HuH-7 (cell line): ENCODE measurements at regions not wholly inside any gene's neighbourhood (a gene's known extent, or its start where the extent isn't known, plus 50 kb on each side); places are given as distances from the start of the nearest gene placed in this dataset.
A peak's percentile ranks its signal among the peaks of the same experiment; 100 is the strongest.
"Not testable (repeated sequence)": the region's sequence is repeated elsewhere in the genome, so short reads cannot be mapped to it uniquely, and the experiment has no call there.

Experiments
- DNase-seq: peaks from one replicate; pipeline ENCODE4 v3.0.0; 2011; ENCODE audit warnings: low spot score

GRCh38 chr10:117457932-117458331, 82.7 kb upstream of the PDZD8 start:
- DNase-seq, result no peak

- DNase-seq, result no peak
These were observed 82.0 kb upstream of the PDZD8 start for GRCh38 chr10:117457071-117457810.

DNA sequence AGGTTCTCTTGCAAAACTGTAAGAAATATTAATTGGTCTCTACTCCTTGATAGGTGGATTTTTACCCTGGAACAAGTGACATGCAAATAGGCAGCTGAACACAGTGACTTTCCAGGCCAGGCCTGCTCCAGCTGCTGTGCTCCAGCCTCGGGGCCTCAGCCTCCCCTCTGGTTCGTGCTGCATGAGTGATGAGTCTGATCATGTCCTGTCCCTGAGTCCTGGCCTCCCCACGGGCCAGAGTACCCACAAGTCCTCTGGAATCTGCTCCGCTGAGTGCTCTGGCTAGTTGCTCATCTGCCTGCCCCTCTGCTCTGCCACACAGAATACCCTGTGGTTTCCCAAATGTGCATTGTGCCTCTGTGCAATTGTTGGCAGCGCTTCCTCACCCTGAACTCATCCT, 80.1 kb upstream of the PDZD8 start:
- DNase-seq, result no peak

DNA sequence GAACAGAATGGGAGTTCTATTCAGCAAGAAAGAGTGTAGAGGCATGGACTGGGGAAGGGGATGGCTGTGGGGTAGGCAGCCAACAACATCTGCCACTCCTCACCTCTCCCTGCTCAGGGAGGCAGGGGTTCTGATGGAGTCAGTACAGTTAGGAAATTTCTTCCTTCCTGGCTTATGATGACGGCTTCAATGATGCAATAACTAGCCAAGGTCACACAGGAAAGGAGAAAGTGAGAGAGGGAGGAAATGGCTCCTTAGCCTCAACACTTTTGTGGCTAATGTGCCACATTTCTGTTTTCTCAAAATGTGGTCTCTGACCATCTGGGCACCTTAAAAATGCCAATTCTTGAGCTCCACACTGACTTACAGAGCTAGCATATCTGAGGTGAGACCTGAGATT, 79.3 kb upstream of the PDZD8 start:
- no peak for DNase-seq

DNA sequence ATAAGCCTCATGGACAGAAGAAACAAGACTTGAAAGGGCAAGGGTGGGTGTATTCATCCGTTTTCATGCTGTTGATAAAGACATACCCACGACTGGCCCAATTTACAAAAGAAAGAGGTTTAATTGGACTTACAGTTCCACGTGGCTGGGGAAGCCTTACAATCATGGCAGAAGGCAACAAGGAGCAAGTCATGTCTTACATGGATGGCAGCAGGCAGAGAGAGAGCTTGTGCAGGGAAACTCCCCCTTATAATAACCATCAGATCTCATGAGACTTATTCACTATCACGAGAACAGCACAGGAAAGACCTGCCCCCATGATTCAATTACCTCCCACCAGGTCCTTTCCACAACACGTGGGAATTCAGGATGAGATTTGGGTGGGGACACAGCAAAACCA, 78.2 kb upstream of the PDZD8 start:
- DNase-seq, result not testable (repeated sequence)

DNA sequence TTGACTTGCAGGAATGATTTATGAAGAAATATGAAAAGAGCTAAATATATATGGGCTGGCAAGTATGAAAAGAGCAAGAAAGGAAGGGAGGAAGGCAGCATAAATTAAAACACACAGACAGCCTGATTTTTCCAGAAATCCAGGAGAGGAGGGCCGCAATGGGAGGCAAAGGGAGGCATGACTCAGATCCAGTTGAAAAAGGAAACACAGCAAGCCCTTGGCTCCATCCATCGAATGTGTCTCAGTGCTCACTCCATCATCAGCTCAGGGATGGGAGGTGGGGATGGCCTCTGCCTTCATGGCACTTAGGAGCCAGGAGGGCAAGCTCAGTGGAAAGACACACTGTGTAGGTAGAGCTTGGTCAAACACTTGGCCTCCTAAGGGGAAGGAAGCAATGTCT, 75.7 kb upstream of the PDZD8 start:
- no peak for DNase-seq

DNA sequence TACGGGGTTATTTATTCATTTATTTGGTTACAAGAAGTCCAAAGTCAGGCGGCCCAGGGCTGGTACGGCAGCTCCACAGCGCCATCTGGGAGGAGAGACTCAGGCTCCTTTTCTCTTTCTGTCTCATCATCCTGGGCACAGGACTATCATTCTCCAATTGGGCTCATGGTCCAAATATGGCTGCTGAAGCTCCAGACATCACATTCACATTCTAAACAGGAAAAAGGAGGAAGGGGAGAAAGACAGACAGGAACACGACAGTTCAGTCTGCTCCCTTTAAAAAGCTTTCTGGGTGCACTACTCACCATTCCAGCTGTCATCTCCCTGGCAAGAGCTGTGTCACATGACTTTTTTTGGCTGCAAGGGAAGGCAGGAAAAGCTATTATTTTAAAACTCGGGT, 74.4 kb upstream of the PDZD8 start:
- DNase-seq, result peak; percentile 59

DNA sequence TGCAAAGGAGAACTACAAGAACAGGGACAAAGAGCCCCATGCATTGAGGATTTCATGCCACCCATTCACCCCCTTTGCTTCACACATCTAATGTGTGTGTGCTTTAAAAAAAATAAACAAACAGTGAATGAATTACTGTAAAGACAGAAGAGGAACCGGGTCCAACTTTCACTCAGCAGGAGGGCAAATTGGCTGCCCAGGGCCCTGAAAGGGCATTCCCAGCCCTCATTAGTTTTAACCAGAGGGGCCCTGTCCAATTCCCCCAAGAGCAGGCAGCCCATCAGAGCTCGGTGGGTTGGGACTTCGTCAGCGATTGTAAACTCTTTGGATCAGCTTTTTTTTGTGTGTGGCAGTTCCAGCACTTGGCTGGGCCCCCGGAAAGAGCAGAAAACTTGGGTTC, 73.6 kb upstream of the PDZD8 start:
- no peak for DNase-seq

DNA sequence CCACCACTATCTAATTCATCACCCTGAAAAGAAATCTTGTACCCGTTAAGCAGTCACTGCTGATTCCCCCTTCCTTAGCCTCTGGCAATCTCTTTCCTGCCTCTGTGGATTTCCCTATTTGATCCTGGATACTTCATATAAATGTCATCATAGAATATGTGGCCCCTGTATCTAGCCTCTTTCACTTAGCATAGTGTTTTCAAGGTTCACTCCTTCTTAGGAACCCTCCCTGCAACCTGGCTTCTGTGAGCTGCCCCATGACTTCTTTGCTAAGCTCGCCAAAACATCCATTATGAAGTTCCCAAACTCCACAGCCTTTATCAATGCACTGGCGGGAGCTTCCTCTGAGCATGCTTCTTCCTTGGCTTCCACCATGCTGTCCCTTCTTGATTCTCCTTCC, 70.8 kb upstream of the PDZD8 start:
- no peak for DNase-seq

DNA sequence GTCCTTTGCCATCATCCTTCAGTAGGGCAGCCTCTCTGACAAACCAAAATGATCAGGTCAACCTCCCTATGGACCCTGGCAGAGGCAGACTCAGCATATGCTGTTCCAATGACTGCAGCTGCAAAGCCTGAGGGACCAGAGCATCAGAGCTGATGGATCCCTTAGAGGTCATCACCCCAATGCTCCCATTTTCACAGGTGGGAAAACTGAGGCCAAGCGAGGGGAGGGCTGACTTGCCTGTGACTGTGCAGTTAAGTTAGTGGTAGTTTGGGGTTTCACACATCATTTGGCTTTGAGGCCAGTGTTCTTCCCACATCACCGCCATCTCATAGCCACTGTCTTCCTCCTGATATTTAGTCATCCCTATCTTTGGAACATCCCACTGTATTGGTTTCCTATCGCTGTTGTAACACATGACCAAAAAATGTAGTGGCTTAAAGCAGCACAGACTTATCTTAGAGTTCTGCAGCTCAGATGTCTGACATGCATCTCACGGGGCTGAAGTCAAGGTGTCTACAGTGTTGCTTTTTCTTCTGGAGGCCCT, 69.3 kb upstream of the PDZD8 start:
- DNase-seq, result no peak

- no peak for DNase-seq
These were observed 68.4 kb upstream of the PDZD8 start for GRCh38 chr10:117443686-117444041.

DNA sequence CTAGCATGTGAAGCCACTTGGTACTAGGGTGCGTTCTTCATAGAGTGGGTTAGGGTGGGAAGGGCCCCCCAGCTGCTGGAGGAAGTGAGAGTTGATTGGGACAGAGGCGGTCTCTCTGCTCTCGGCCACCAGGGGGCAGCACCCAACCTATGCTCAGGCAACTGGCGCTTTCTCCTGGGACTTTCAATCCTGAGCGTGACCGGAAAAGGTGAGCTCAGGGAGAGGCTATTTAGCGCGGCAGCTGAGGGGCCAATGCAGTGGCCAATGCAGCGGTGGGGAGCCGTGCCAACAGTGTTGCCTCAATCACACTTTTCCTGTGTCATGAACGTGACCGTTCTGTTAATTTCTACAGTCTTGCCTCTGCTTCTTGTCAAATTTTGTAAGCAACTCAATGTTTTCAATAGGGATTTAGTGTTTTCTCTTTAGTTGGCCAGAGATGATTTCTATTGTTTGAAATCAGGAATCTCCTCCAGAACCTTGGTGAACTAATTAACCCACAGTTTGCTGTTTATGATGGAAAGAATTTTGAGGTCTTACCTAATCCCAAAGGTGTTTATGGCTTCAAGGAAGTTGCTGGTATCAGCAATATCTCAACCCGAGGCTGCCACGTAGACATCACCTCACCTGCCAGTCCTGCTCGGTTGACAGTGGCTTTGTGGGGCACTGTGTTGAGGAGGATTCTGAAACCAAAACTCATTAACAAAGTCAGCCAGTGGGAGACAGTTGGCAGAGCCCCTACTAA, 67.9 kb upstream of the PDZD8 start:
- peak; percentile 79 for DNase-seq

DNA sequence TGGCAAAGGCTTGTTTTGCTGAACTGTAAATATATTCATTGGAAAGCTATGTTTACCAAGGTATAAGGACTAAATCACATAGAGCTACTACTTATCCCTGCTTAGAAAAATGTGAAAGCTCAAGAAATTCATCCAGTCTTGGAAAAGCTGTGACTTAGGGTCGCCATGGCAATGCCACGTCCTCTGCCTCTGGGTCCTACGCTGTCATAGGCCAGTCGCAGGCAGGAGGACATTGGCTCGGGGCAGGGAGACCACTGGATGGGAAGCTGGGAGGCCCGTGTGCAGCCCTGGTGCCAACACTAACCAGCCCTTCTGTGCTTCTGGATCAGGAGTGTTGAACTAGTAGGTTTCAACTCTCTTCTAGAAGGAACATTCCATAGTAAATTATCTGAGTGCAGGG, 67.3 kb upstream of the PDZD8 start:
- DNase-seq, result no peak

DNA sequence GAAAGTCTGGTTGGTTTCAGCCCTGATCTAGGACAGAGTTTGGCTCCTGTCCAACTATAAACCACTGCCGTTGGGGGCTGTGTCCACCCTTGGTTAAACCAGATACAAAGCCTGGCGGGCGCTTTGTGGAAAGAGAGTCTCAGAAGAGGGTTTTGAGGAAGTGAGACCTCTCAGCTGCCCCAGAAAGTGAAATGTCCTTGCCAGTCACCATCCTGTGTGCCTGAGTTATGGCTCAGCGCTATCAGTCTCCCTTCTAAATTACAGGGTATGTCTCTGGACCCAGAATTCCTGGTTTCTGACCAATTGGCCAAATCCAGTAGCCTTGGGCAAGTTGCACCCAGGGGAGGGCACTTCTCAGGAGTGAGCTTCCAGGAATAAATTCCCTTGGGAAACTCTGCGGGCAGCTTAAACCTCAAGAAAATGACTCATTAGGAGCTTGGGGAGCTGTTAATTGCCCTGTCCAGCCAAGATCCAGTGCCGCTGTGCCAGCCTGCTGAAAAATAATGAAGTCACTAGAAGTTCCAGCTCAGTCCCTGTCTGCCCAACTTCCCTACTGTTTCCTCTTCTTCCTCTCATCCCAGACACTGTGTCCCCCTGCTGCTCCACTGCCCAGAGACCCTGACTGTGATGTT, 66.7 kb upstream of the PDZD8 start:
- DNase-seq, result no peak

GRCh38 chr10:117441361-117441760, 66.1 kb upstream of the PDZD8 start:
- DNase-seq, result no peak

- DNase-seq, result no peak
These were observed 64.1 kb upstream of the PDZD8 start for GRCh38 chr10:117439243-117439912.

DNA sequence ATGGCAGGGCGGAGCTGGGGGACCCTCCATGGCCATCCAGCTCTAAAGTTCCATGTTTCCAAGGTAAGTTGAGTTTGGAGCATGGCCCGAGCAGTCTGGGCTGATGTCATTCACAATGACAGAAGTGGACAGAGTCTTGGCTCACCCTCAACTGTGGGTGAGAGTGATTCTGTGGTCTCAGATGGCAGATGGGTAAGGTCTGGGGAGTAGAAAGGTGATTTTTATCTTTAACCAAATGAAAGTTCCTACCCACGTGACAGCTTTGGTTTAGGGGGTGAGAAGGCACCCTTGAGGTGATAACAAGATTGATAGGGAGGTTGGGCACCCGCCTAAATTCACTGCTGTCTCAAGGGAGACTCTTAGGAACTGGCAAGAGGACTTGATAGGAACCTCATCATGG, 57.6 kb upstream of the PDZD8 start:
- DNase-seq, result no peak

DNA sequence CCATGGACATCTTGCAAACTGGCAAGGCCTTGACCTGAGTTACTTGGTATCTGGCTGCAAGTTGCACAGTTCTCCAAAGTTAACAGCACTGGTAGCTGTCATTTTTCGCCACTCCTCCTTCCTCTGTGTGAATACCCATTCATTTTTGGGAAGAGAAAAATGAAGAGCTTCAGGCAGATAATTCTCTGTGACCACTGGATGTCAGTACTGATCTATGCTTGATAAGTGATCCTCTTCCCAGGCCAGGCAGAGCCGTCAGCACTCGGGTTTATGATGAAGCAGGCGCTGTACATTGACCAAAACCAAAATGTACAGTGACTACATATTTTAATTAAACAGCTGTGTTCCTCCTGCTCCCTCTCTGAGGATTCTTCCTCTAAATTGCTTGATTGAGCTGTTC, 55.9 kb upstream of the PDZD8 start:
- no peak for DNase-seq

- not testable (repeated sequence) for DNase-seq
These were observed 55.3 kb upstream of the PDZD8 start for GRCh38 chr10:117430535-117430934.

DNA sequence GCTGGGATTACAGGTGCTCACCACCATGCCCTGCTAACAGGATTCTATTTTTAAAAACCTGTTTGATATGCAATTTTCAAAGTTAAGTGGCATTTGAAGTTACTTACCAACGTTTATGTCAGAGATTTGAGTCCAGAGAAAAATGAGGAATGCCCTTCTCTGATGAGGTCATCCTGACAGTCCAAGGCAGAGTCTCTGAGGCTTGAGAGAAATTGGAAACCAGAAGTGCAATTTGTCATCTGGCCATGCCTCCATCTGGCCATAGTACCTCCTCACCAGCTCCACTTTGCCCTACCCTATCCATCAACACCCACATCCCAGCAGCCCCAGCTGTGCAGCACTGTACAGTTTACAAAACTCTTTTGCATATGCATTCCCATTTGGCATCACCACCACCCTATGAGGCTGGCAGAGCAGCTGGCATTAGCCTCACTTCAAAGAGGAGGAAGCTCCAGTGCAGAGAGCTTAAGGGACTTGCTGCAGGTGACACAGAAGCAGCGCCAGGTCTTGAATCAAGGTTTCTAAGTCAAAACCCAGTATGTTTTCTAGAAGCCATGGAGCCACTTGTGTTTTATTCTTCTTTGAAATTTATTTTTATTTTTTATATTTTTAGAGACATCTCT, 54.5 kb upstream of the PDZD8 start:
- no peak for DNase-seq

- no peak for DNase-seq
These were observed 52.1 kb upstream of the PDZD8 start for GRCh38 chr10:117427356-117427755.

DNA sequence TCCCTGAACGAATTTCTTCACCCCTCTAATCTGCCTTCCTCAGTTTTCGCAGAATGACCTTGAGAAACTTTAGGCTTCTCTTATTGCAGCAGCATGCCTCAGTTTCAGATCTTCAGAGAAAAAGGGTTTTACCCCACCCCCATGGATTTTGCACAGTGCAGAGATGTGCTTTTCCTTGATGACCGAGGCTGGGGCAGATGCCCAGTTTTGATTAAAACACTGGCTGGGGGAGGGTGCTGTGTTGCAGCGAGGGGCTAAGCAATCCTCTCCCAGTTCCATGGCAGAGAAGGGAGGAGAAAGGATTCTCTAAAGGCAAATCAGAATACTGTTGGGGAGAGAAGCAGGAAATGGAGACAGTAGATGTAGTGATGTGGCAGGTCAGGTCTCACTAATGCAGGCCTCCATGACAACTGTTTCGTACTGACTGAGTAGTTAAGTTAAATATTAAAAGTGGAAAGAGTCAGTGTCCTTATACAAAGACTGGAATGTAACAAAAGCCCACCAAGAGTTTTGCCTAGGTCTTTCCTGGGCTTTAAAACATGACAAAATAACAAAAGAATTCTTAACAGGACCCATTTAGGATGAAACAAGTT, 50.8 kb upstream of the PDZD8 start:
- no peak for DNase-seq
